HCT116 (cell line): ENCODE measurements at regions not wholly inside any gene's neighbourhood (a gene's known extent, or its start where the extent isn't known, plus 50 kb on each side); places are given as distances from the start of the nearest gene placed in this dataset.

Experiments used
- ATF3 ChIP-seq: IDR thresholded peaks from 2 replicates; pipeline ENCODE4 v1.6.1; 2012
- CEBPB ChIP-seq: IDR thresholded peaks from 2 replicates; pipeline ENCODE4 v1.6.1; 2012; ENCODE audit warnings: low read depth
- CTCF ChIP-seq, 3 experiments: fragments of 200-600 bp in 1 of 3; sonication (generic) in 1 of 3; IDR thresholded peaks in 2 of 3; conservative IDR thresholded peaks in 1 of 3; 2 replicates each; pipeline ENCODE4 v1.5.1; 2012 to 2017; ENCODE audit warnings: low read depth in 2 of 3, low read length in 2 of 3, antibody characterized with exemption in 1 of 3, borderline replicate concordance in 1 of 3, control low read depth in 1 of 3, mild to moderate bottlenecking in 1 of 3, mixed read lengths in 1 of 3, mixed run types in 1 of 3, moderate library complexity in 1 of 3; ENCODE audit not compliant: insufficient read depth in 1 of 3
- EGR1 ChIP-seq: IDR thresholded peaks from 2 replicates; pipeline ENCODE4 v1.6.1; 2012; ENCODE audit warnings: low read depth
- EZH2 ChIP-seq: fragments of 200-600 bp; sonication (generic); IDR thresholded peaks from 2 replicates; pipeline ENCODE4 v1.6.1; 2017; ENCODE audit warnings: antibody characterized with exemption, mixed run types
- JUND ChIP-seq: IDR thresholded peaks from 2 replicates; pipeline ENCODE4 v1.6.1; 2012
- POLR2A ChIP-seq: IDR thresholded peaks from 2 replicates; pipeline ENCODE4 v1.7.0; 2011; ENCODE audit warnings: borderline replicate concordance; ENCODE audit not compliant: insufficient read depth, insufficient read length; ENCODE audit errors: extremely low read depth
- POLR2AphosphoS5 ChIP-seq: IDR thresholded peaks from 2 replicates; pipeline ENCODE4 v1.6.1; 2011; ENCODE audit warnings: mild to moderate bottlenecking, low read depth, low read length, moderate library complexity
- REST ChIP-seq: IDR thresholded peaks from 2 replicates; pipeline ENCODE4 v1.6.1; 2012; ENCODE audit warnings: low read depth
- SIN3A ChIP-seq: IDR thresholded peaks from 2 replicates; pipeline ENCODE4 v1.6.1; 2012; ENCODE audit warnings: low read depth
- SP1 ChIP-seq: IDR thresholded peaks from 2 replicates; pipeline ENCODE4 v1.6.1; 2012; ENCODE audit warnings: low read depth
- SRF ChIP-seq: IDR thresholded peaks from 2 replicates; pipeline ENCODE4 v1.6.1; 2012; ENCODE audit warnings: low read depth
- ZFX ChIP-seq: fragments of 450-650 bp; IDR thresholded peaks from 2 replicates; pipeline ENCODE4 v1.6.1; 2017
- ZNF274 ChIP-seq: fragments of 200-500 bp; sonication (Bioruptor generic); IDR thresholded peaks from 2 replicates; pipeline ENCODE4 v1.6.1; 2014; ENCODE audit warnings: mild to moderate bottlenecking, low read depth, low read length, inconsistent platforms

- TF ChIP-seq SRF (no peak), CTCF (IDR thresholded peaks at IDR 0.05 in 2 of 3, conservative IDR thresholded peaks at IDR 0.05 in 1 of 3; ENCODE audit: borderline replicate concordance in 1 of 3, insufficient read depth in 1 of 3, low read depth in 2 of 3, low read length in 2 of 3) (no peak), POLR2A (no peak), POLR2AphosphoS5 (no peak), CEBPB (no peak), ZFX (no peak), JUND (no peak), EZH2 (no peak), ZNF274 (no peak), ATF3 (no peak), SP1 (no peak), EGR1 (no peak), SIN3A (no peak), REST (no peak)
Observed at GRCh38 chr11:81792416-81792815, 941.2 kb downstream of the FAM181B start.
